SK-N-SH treated with all-trans-retinoic acid at 6 μM for 48 hours (cell line): ENCODE measurements at regions not wholly inside any gene's neighbourhood (a gene's known extent, or its start where the extent isn't known, plus 50 kb on each side); places are given as distances from the start of the nearest gene placed in this dataset.

ENCODE experiments used
- ARNTL ChIP-seq: fragments of 450-650 bp; formaldehyde crosslinking; IDR thresholded peaks from 2 replicates; pipeline ENCODE4 v1.5.0; 2020; ENCODE audit warnings: low read depth, mild to moderate bottlenecking, moderate library complexity, borderline replicate concordance
- BACH2 ChIP-seq: fragments of 250-450 bp; sonication (Bioruptor Pico); IDR thresholded peaks from 2 replicates; pipeline ENCODE4 v1.9.0; 2021; ENCODE audit warnings: mild to moderate bottlenecking, borderline replicate concordance
- CREB5 ChIP-seq: fragments of 250-450 bp; sonication (Bioruptor Pico); IDR thresholded peaks from 2 replicates; pipeline ENCODE4 v1.5.1; 2020; ENCODE audit warnings: low read depth, mild to moderate bottlenecking, moderate library complexity
- ISL1 ChIP-seq: fragments of 250-450 bp; sonication (Bioruptor Pico); IDR thresholded peaks from 2 replicates; pipeline ENCODE4 v2.1.2; 2022; ENCODE audit warnings: mild to moderate bottlenecking, moderate library complexity
- OSR1 ChIP-seq: fragments of 250-450 bp; sonication (Bioruptor Pico); IDR thresholded peaks from 2 replicates; pipeline ENCODE4 v1.8.0; 2022; ENCODE audit warnings: moderate library complexity, mild to moderate bottlenecking, inconsistent platforms
- ZC3H10 ChIP-seq: fragments of 250-450 bp; sonication (Bioruptor Pico); IDR thresholded peaks from 2 replicates; pipeline ENCODE4 v1.5.1; 2021; ENCODE audit warnings: mild to moderate bottlenecking, moderate library complexity
- ZNF565 ChIP-seq: fragments of 450-650 bp; formaldehyde crosslinking; conservative IDR thresholded peaks from 2 replicates; pipeline ENCODE4 v1.5.0; 2020; ENCODE audit warnings: low read depth, mild to moderate bottlenecking, moderate library complexity
- ZNF70 ChIP-seq: fragments of 450-650 bp; formaldehyde crosslinking; IDR thresholded peaks from 2 replicates; pipeline ENCODE4 v1.5.0; 2020; ENCODE audit warnings: mild to moderate bottlenecking, moderate library complexity
- TF ChIP-seq, protein P1 (sequence below): fragments of 250-450 bp; sonication (Bioruptor Pico); IDR thresholded peaks from 2 replicates; pipeline ENCODE4 v1.8.0; 2020; ENCODE audit warnings: mild to moderate bottlenecking, moderate library complexity, borderline replicate concordance
- TF ChIP-seq, protein P2 (sequence below): fragments of 250-450 bp; sonication (Bioruptor Pico); IDR thresholded peaks from 2 replicates; pipeline ENCODE4 v1.5.0; 2020; ENCODE audit warnings: mild to moderate bottlenecking, moderate library complexity

- no peak for TF ChIP-seq CREB5 (CRISPR knock-in tag)
- TF ChIP-seq ZC3H10 (CRISPR knock-in tag) = no peak
- no peak for TF ChIP-seq OSR1 (CRISPR knock-in tag)
- TF ChIP-seq, protein P1, sequence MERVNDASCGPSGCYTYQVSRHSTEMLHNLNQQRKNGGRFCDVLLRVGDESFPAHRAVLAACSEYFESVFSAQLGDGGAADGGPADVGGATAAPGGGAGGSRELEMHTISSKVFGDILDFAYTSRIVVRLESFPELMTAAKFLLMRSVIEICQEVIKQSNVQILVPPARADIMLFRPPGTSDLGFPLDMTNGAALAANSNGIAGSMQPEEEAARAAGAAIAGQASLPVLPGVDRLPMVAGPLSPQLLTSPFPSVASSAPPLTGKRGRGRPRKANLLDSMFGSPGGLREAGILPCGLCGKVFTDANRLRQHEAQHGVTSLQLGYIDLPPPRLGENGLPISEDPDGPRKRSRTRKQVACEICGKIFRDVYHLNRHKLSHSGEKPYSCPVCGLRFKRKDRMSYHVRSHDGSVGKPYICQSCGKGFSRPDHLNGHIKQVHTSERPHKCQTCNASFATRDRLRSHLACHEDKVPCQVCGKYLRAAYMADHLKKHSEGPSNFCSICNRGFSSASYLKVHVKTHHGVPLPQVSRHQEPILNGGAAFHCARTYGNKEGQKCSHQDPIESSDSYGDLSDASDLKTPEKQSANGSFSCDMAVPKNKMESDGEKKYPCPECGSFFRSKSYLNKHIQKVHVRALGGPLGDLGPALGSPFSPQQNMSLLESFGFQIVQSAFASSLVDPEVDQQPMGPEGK (CRISPR knock-in tag) = no peak
- TF ChIP-seq ISL1 (CRISPR knock-in tag) = no peak
- no peak for TF ChIP-seq BACH2 (CRISPR knock-in tag)
- TF ChIP-seq, protein P2, sequence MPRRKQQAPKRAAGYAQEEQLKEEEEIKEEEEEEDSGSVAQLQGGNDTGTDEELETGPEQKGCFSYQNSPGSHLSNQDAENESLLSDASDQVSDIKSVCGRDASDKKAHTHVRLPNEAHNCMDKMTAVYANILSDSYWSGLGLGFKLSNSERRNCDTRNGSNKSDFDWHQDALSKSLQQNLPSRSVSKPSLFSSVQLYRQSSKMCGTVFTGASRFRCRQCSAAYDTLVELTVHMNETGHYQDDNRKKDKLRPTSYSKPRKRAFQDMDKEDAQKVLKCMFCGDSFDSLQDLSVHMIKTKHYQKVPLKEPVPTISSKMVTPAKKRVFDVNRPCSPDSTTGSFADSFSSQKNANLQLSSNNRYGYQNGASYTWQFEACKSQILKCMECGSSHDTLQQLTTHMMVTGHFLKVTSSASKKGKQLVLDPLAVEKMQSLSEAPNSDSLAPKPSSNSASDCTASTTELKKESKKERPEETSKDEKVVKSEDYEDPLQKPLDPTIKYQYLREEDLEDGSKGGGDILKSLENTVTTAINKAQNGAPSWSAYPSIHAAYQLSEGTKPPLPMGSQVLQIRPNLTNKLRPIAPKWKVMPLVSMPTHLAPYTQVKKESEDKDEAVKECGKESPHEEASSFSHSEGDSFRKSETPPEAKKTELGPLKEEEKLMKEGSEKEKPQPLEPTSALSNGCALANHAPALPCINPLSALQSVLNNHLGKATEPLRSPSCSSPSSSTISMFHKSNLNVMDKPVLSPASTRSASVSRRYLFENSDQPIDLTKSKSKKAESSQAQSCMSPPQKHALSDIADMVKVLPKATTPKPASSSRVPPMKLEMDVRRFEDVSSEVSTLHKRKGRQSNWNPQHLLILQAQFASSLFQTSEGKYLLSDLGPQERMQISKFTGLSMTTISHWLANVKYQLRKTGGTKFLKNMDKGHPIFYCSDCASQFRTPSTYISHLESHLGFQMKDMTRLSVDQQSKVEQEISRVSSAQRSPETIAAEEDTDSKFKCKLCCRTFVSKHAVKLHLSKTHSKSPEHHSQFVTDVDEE (CRISPR knock-in tag) = no peak
- TF ChIP-seq ARNTL (CRISPR knock-in tag) = no peak
- no peak for TF ChIP-seq ZNF565
- no peak for TF ChIP-seq ZNF70 (CRISPR knock-in tag)
Observed at GRCh38 chr5:96322217-96322616, 110.8 kb downstream of the PCSK1 start.
